GM12874 (cell line): ENCODE measurements at regions not wholly inside any gene's neighbourhood (a gene's known extent, or its start where the extent isn't known, plus 50 kb on each side); places are given as distances from the start of the nearest gene placed in this dataset.

ENCODE experiments used
- CTCF ChIP-seq: IDR thresholded peaks from 2 replicates; pipeline ENCODE4 v1.5.1; 2011; ENCODE audit warnings: low read depth, mild to moderate bottlenecking, control low read depth, low read length, moderate library complexity; ENCODE audit not compliant: insufficient read depth

GRCh38 chr6:170005665-170006064, 254.2 kb downstream of the ERMARD start:
- TF ChIP-seq CTCF, result no peak

GRCh38 chr6:170004585-170005210, 253.3 kb downstream of the ERMARD start:
- TF ChIP-seq CTCF, result no peak

DNA sequence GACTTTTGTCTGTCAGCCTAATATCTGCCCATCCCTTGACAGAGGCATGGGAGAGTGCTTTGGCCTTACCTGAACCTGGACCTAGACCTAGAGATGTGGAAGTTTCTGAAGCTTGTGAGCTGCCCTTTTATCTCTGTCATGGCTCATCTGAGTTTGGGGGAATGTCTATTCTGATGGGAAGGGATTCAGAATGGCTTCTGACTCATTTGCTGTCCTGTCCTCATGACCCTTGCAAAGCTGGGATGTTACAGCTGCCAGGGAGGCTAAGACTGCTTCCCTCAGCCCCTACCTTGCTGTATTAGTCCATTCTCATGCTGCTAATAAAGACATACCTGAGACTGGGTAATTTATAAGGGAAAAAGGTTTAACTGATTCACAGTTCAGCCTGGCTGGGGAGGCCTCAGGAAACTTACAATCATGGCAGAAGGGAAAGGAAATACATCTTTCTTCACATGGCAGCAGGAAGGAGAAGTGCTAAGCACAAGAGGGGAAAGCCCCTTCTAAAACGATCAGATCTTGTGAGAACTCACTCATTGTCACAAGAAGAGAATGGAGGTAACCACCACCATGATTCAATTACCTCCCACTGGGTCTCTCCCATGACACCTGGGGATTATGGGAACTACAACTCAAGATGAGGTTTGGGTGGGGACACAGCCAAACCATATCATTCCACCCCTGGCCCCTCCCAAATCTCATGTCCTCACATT, 252.2 kb downstream of the ERMARD start:
- TF ChIP-seq CTCF, result no peak

DNA sequence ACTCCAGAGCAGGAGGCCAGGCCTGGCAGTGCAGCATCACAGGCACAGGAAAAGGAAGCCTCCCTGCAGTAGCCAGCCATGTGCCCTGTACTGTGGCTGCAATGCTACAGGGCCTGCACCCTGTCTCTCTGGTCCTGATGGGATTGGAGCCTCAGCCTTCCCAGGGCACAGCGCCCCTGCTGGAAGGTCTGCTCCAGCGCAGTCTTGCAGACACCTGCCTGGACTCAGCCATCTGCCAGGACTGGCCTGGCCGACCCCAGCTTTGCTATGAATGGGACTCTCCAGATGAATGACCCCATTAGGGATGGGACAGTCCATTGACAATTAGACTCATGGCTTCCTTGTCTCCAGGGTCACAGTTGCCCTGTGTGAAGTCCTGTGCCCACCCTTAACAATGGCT, 251.6 kb downstream of the ERMARD start:
- TF ChIP-seq CTCF, result peak; percentile 31; the same call in 1 of the 2 replicates

DNA sequence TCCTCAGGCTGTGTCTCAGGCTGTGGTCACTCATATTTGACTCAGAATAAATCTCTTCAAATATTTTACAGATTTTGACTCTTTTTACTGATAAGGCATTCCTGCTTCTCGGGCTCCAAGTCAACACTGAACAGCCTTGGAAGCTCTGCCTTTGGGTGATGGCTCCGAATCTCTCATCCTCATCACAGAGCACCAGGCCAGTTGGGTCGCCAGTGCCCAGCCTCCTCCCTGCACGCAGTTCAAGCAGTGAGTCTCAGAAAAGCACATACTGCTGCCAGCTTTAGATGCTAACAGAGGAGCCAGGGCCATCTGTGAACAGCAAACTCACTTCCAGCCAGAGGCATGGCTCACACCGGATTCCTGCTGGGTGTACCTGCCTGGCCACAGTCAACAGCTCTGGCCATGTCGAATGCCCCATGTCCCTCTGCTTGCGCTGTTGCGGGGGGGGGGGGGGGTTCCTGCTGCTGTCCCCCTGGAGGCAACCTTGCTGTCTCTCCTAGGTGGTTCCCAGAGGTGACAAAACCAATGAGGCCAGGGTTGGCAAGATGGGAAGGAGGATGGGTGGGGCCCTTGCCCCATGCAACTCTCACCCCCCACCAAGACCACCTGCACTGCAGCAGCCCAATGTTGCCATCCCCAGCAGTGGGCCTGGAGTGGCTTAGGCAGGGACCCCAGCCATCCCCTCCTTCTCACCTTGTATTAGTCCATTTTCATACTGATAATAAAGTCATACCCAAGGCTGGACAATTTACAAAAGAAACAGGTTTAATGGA, 248.8 kb downstream of the ERMARD start:
- TF ChIP-seq CTCF, result no peak

GRCh38 chr6:169999367-169999766, 247.9 kb downstream of the ERMARD start:
- no peak for TF ChIP-seq CTCF

DNA sequence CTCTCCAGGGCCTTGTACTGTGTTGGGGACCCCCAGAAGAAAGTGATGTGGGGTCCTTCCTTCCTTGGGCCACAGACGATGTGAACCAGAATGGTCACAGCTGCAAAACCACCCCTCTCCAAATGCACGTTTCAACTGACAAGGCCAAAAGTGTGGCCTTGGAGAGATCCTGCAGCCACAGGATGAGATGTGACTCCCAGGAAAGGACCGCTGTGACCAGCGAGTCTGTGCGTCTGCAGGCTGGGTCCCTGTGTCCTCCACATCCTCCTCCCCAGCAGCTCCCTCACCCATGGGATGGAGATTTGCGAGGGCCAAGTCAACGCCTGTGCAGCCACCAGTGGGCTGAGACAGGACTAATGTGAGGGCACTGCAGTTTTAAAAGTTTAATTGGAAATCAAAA, 247.0 kb downstream of the ERMARD start:
- TF ChIP-seq CTCF, result no peak
